Activated T-cell treated with anti-CD3 and anti-CD28 coated beads for 1 hour (primary cell): ENCODE measurements at regions not wholly inside any gene's neighbourhood (a gene's known extent, or its start where the extent isn't known, plus 50 kb on each side); places are given as distances from the start of the nearest gene placed in this dataset.
"Not testable (repeated sequence)": the region's sequence is repeated elsewhere in the genome, so short reads cannot be mapped to it uniquely, and the experiment has no call there.

Experiments used
- DNase-seq: peaks from one replicate; pipeline ENCODE4 v3.0.0-alpha.2; 2020; ENCODE audit warnings: low read depth

GRCh38 chr6:79810185-79810705 is 137.1 kb downstream of the ELOVL4 start:
- no peak for DNase-seq

DNA sequence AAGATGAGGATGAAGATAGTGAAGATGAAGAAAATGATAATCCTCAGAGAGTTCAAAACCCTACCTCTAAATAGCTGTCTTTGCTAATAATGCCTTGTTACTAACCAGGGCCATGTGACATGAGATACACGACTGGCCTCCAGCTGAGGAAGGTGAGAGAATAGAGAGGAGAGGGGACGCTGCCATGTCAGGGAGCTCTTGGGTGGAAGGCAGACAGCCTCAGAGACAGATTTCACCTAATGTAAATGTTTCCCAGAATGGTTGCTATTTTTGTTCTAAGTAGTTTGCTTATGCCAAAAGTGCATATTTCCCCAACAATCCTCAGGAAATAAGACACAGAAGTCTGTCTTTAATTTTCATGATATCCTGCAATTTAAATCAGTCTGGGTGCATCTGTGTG is 138.4 kb downstream of the ELOVL4 start:
- DNase-seq = no peak

- DNase-seq = not testable (repeated sequence)
These were observed 140.7 kb downstream of the ELOVL4 start for GRCh38 chr6:79806661-79807060.

GRCh38 chr6:79804732-79805131 is 142.6 kb downstream of the ELOVL4 start:
- no peak for DNase-seq

- DNase-seq = no peak
These were observed 143.4 kb downstream of the ELOVL4 start for GRCh38 chr6:79803917-79804316.

GRCh38 chr6:79802657-79803300 is 144.6 kb downstream of the ELOVL4 start:
- no peak for DNase-seq

DNA sequence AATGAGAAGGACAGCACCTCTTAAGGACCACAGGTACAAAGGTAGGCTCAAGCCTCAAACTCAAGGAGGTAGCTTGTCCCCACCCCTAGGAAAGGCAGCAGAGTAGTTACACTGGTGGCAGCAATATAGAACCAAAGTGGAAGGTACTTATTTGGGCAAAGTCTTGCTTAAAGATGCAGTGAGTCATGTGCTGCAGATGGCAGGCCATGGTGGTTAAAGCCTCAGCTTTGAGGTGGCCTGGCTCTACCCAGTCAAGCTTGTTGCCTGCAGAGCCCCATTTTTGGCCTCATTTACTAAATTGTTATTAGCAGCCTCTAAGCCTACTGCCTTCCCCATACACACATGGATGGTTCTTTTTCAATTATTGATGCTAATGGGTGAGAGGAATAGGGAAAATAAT is 146.0 kb downstream of the ELOVL4 start:
- no peak for DNase-seq

GRCh38 chr6:79798841-79799240 is 148.5 kb downstream of the ELOVL4 start:
- no peak for DNase-seq

DNA sequence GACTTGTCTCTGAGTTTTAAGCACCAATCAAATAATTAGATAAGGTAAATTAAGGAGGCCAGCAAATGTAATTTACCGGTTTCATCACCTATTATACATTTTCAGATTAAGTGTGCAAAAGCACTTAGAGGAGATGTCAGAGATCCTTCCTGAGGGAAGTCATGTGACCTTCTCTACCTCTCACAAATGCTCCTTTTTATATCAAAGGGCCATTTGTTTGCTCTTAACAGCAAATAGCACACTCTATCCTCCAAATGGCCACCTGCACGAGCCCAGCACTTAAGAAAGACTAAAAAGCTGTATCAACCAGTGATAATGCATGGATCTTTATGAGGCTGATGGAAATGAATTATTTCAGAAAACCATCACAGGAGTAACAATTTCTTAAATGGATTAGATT is 149.4 kb downstream of the ELOVL4 start:
- no peak for DNase-seq

- no peak for DNase-seq
These were observed 150.1 kb downstream of the ELOVL4 start for GRCh38 chr6:79797163-79797764.

- no peak for DNase-seq
These were observed 151.2 kb downstream of the ELOVL4 start for GRCh38 chr6:79796197-79796596.

GRCh38 chr6:79789896-79790295 is 157.5 kb downstream of the ELOVL4 start:
- DNase-seq = no peak

DNA sequence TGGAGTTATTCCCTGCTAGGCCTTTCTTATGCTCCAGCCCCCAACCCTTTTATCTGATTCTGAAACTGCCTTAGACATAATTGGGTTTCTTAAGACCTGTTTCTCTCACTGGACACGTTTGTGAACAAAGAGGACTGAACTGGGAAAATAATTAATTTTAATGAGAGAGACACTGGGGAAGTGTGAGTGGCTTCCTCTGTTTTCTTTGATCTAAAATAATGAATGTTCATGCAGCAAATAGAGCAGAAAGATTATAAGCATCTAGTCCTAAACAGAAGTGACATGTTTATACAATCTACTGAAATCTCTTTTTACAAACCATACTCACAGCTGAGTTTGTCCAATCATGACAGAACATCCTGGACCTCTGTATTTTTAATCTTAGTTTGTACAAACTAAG is 157.6 kb downstream of the SH3BGRL2 start:
- no peak for DNase-seq

GRCh38 chr6:79787626-79788025 is 156.5 kb downstream of the SH3BGRL2 start:
- no peak for DNase-seq

DNA sequence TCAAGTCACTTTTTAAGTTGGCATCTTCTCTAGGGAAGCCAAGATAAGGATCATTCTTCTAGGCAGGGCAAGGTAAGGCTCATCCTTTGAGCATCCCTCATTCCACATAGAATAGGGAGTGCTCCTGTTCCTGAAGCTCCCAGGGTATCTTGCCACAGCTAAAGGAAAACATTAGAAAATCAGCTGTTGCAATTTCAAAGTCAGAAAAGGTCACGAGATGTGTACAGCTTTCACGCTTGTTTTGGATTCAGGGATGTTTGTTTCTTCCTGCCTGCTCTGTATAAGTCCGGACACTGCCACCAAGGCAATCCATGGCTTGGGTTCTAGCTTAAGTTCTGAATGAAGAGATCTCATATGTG is 153.2 kb downstream of the SH3BGRL2 start:
- no peak for DNase-seq

DNA sequence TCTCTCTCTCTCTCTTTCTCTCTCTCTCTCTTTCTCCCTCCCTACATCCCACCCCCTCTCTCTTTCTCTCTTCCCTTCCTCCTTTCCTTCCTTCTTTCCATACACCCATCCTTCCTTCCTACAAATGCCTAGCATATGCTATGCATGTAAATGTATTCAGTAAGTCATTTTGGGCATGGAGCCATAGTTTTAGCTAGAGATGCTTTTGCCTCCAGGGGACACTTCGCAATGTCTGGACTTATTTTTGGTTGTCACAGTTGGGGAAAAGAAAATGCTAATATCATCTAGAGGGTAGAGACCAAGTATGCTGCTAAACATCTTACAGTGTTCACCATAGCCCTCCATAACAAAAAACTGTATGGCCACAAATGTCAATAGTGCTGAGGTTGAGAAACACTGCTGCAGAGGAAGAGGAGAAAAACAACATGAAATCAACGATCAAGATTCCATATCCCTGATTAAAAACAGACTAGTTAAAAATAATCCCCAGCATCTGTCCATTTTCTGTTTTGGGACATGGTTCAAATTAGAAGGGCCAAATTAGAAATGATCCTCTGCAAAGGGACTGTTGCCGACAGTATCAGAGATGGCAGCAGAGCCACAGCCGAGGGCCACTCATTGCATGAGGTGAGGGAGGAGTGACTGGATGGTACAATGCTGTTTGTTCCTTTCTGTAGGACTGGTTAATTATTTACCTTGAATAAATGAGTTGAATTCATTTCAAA is 152.7 kb downstream of the SH3BGRL2 start:
- no peak for DNase-seq

GRCh38 chr6:79782792-79783580 is 151.9 kb downstream of the SH3BGRL2 start:
- no peak for DNase-seq

DNA sequence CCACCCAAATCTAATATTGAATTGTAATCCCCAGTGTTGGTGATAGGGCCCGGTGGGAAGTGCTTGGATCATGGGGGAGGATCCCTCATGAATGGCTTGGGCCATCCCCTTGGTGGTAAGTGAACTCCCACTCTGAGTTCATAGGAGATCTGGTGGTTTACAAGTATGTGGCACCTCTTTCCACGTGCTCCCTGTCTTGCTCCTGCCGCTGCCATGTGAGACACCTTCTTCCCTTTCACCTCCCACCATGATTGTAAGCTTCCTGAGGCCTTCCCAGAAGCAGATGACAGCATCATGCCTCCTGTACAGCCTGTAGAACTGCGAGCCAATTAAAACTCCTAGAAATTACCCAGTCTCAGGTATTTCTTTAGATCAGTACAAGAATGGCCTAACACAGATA is 150.8 kb downstream of the SH3BGRL2 start:
- no peak for DNase-seq

GRCh38 chr6:79780881-79781280 is 149.8 kb downstream of the SH3BGRL2 start:
- no peak for DNase-seq

GRCh38 chr6:79778816-79779215 is 147.7 kb downstream of the SH3BGRL2 start:
- no peak for DNase-seq

- peak; percentile 80 for DNase-seq
These were observed 146.8 kb downstream of the SH3BGRL2 start for GRCh38 chr6:79777713-79778579.

DNA sequence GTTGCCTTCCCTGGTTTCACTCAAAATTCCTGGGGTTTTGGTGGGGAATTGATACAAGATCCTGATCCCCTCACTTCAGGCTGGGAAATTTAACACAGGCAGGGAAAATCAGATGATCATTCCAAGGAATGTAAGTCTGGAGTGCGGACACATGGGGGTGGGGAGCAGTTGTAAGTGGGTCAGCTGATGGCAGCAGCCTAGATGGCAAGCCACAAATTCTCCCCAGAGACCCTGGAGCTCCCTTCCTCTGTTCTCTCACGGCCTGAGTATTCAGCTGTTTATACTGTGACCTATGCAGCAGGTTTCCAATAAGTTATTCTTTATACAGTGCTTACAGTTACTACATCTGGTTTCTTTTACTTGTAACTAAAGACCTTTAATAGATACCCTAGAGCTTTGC is 144.9 kb downstream of the SH3BGRL2 start:
- DNase-seq = no peak
